HepG2 (cell line): ENCODE measurements at regions not wholly inside any gene's neighbourhood (a gene's known extent, or its start where the extent isn't known, plus 50 kb on each side); places are given as distances from the start of the nearest gene placed in this dataset.

Experiments used
- GFI1 ChIP-seq: sonication (generic); formaldehyde crosslinking; IDR thresholded peaks from 2 replicates; pipeline ENCODE4 v1.5.0; 2020; ENCODE audit warnings: missing genetic modification reagents, mild to moderate bottlenecking, borderline replicate concordance
- IKZF4 ChIP-seq: sonication (generic); formaldehyde crosslinking; IDR thresholded peaks from 2 replicates; pipeline ENCODE4 v1.5.1; 2020; ENCODE audit warnings: borderline replicate concordance, mild to moderate bottlenecking, low read depth, missing genetic modification reagents; ENCODE audit errors: not compliant biosample characterization
- NFAT5 ChIP-seq: sonication (generic); formaldehyde crosslinking; IDR thresholded peaks from 2 replicates; pipeline ENCODE4 v1.4.0; 2020; ENCODE audit warnings: missing genetic modification reagents
- ONECUT2 ChIP-seq: sonication (generic); formaldehyde crosslinking; IDR thresholded peaks from 2 replicates; pipeline ENCODE4 v1.4.0; 2020; ENCODE audit warnings: missing genetic modification reagents
- RFXAP ChIP-seq: sonication (generic); formaldehyde crosslinking; IDR thresholded peaks from 2 replicates; pipeline ENCODE4 v1.4.0; 2020; ENCODE audit warnings: missing genetic modification reagents, borderline replicate concordance
- ZFP1 ChIP-seq: IDR thresholded peaks from 2 replicates; pipeline ENCODE4 v1.6.1; 2016
- ZNF205 ChIP-seq: IDR thresholded peaks from 2 replicates; pipeline ENCODE4 v1.6.1; 2018; ENCODE audit warnings: missing biosample characterization, missing genetic modification reagents
- ZNF225 ChIP-seq: sonication (generic); formaldehyde crosslinking; IDR thresholded peaks from 2 replicates; pipeline ENCODE4 v1.4.0; 2020; ENCODE audit warnings: mild to moderate bottlenecking, missing genetic modification reagents
- ZNF44 ChIP-seq: sonication (generic); formaldehyde crosslinking; IDR thresholded peaks from 2 replicates; pipeline ENCODE4 v1.5.1; 2020; ENCODE audit warnings: mild to moderate bottlenecking, missing genetic modification reagents
- ZNF512B ChIP-seq: sonication (generic); formaldehyde crosslinking; IDR thresholded peaks from 2 replicates; pipeline ENCODE4 v1.5.1; 2020; ENCODE audit warnings: missing genetic modification reagents, mild to moderate bottlenecking, borderline replicate concordance
- ZNF598 ChIP-seq: sonication (generic); formaldehyde crosslinking; IDR thresholded peaks from 2 replicates; pipeline ENCODE4 v1.5.1; 2020; ENCODE audit warnings: mild to moderate bottlenecking, missing genetic modification reagents, borderline replicate concordance
- ZNF740 ChIP-seq: sonication (generic); formaldehyde crosslinking; IDR thresholded peaks from 2 replicates; pipeline ENCODE4 v1.4.0; 2020; ENCODE audit warnings: missing genetic modification reagents

GRCh38 chr13:61180234-61180633 lies 235.4 kb downstream of the PCDH20 start (continued):
- TF ChIP-seq ZNF598 (CRISPR knock-in tag) (no peak), GFI1 (CRISPR knock-in tag) (no peak), RFXAP (CRISPR knock-in tag) (no peak), ONECUT2 (CRISPR knock-in tag) (no peak), ZNF740 (CRISPR knock-in tag) (no peak), IKZF4 (CRISPR knock-in tag) (no peak), ZNF512B (CRISPR knock-in tag) (no peak), ZFP1 (CRISPR knock-in tag) (no peak), ZNF225 (no peak), ZNF205 (CRISPR knock-in tag) (no peak), NFAT5 (CRISPR knock-in tag) (no peak), ZNF44 (CRISPR knock-in tag) (no peak)
